Trophoblast cell (in vitro differentiated cells and primary cell): ENCODE measurements at regions not wholly inside any gene's neighbourhood (a gene's known extent, or its start where the extent isn't known, plus 50 kb on each side); places are given as distances from the start of the nearest gene placed in this dataset.

Experiments
- DNase-seq, 2 donors: peaks; one replicate each; pipeline ENCODE4 v3.0.0-alpha.2; 2016
- H2AFZ ChIP-seq: 2 replicates; pipeline ENCODE4 v1.6.1; 2013; ENCODE audit warnings: low read length, moderate library complexity, mild to moderate bottlenecking; ENCODE audit not compliant: insufficient read depth, poor library complexity
- H2AK5ac ChIP-seq: 2 replicates; pipeline ENCODE4 v1.6.1; 2013; ENCODE audit warnings: mild to moderate bottlenecking, low read length
- H2BK120ac ChIP-seq: 2 replicates; pipeline ENCODE4 v1.6.1; 2013; ENCODE audit warnings: low read length, mild to moderate bottlenecking, moderate library complexity; ENCODE audit not compliant: insufficient read depth, poor library complexity
- H2BK12ac ChIP-seq: 2 replicates; pipeline ENCODE4 v1.6.1; 2013; ENCODE audit warnings: mild to moderate bottlenecking, low read length, moderate library complexity
- H2BK5ac ChIP-seq: 2 replicates; pipeline ENCODE4 v1.6.1; 2013; ENCODE audit warnings: low read length, low read depth, moderate library complexity, mild to moderate bottlenecking; ENCODE audit not compliant: poor library complexity
- H3K14ac ChIP-seq: 2 replicates; pipeline ENCODE4 v1.6.1; 2013; ENCODE audit warnings: mild to moderate bottlenecking, low read length
- H3K18ac ChIP-seq: 2 replicates; pipeline ENCODE4 v1.6.1; 2013; ENCODE audit warnings: mild to moderate bottlenecking, low read length
- H3K23ac ChIP-seq: 2 replicates; pipeline ENCODE4 v1.6.1; 2013; ENCODE audit warnings: low read length
- H3K27ac ChIP-seq: 2 replicates; pipeline ENCODE4 v1.5.1; 2013; ENCODE audit warnings: low read depth, mild to moderate bottlenecking, inconsistent platforms, low read length, moderate library complexity
- H3K27me3 ChIP-seq: 2 replicates; pipeline ENCODE4 v1.6.1; 2013; ENCODE audit warnings: inconsistent platforms, mild to moderate bottlenecking, low read length, moderate library complexity; ENCODE audit not compliant: insufficient read depth
- H3K36me3 ChIP-seq, 2 experiments: 1 replicate in 1 of 2; 2 replicates in 1 of 2; pipeline ENCODE4 v1.6.1; 2013; ENCODE audit warnings: low read length in 2 of 2, mild to moderate bottlenecking in 2 of 2, moderate library complexity in 1 of 2; ENCODE audit not compliant: insufficient read depth in 2 of 2, control insufficient read depth in 1 of 2
- H3K4ac ChIP-seq: 2 replicates; pipeline ENCODE4 v1.6.1; 2013; ENCODE audit warnings: low read depth, mild to moderate bottlenecking, low read length, moderate library complexity
- H3K4me1 ChIP-seq, 2 experiments: 1 replicate in 1 of 2; 2 replicates in 1 of 2; pipeline ENCODE4 v1.6.1; 2013; ENCODE audit warnings: low read length in 2 of 2, mild to moderate bottlenecking in 2 of 2, moderate library complexity in 1 of 2; ENCODE audit not compliant: insufficient read depth in 2 of 2, control insufficient read depth in 1 of 2
- H3K4me2 ChIP-seq: 2 replicates; pipeline ENCODE4 v1.6.1; 2013; ENCODE audit warnings: inconsistent platforms, mild to moderate bottlenecking, low read length, moderate library complexity
- H3K4me3 ChIP-seq: 2 replicates; pipeline ENCODE4 v1.5.1; 2013; ENCODE audit warnings: mild to moderate bottlenecking, low read depth, low read length, inconsistent platforms
- H3K79me1 ChIP-seq: one replicate; pipeline ENCODE4 v1.6.1; 2013; ENCODE audit warnings: low read length
- H3K79me2 ChIP-seq: 2 replicates; pipeline ENCODE4 v1.6.1; 2013; ENCODE audit warnings: low read length, mild to moderate bottlenecking; ENCODE audit not compliant: control insufficient read depth, insufficient read depth, poor library complexity
- H3K9ac ChIP-seq: 2 replicates; pipeline ENCODE4 v1.6.1; 2013; ENCODE audit warnings: mild to moderate bottlenecking, low read length
- H3K9me3 ChIP-seq: 2 replicates; pipeline ENCODE4 v1.6.1; 2013; ENCODE audit warnings: low read depth, mild to moderate bottlenecking, control low read depth, inconsistent platforms, low read length; ENCODE audit not compliant: insufficient read depth
- H4K12ac ChIP-seq: 2 replicates; pipeline ENCODE4 v1.6.1; 2013; ENCODE audit warnings: low read depth, mild to moderate bottlenecking, low read length, moderate library complexity
- H4K8ac ChIP-seq: 2 replicates; pipeline ENCODE4 v1.6.1; 2013; ENCODE audit warnings: low read depth, mild to moderate bottlenecking, low read length, moderate library complexity
- H4K91ac ChIP-seq: one replicate; pipeline ENCODE4 v1.6.1; 2013; ENCODE audit warnings: low read depth, mild to moderate bottlenecking, low read length, moderate library complexity
- WGBS: extraction: QIAGEN DNeasy Blood & Tissue Kit; methylation state at CpG from one replicate; pipeline ENCODE4 v1.1.7; 2013; ENCODE audit warnings: missing lambda C conversion rate; ENCODE audit not compliant: insufficient read length, insufficient coverage; ENCODE audit errors: extremely low coverage; 5-methylcytosine and 5-hydroxymethylcytosine counted together

DNA sequence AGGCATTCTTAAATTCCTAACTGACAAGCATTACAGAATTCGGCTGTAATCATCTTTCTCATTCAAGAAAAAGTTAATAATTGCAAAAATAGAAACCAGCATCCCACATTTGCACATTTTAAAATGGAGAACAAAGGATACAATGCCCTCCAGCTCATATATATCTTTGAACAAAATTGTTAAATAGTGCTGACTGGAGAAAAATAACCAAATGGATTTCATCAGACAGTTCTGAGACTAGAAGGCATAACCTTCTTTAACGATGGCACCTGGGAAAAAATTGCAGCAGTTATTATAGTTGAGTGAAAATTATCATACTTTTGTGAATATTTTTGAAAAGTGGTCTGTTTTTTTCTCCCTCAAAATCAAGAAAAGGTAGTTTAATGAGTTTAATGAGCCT lies 138.9 kb upstream of the CDH19 start:
- Histone ChIP-seq H3K27me3 (no peaks in the 10 kb centered on the region), H4K8ac (no peak overlapping the region), H3K4me3 (no peak overlapping the region), H2AFZ (no peak overlapping the region), H3K18ac (no peak overlapping the region), H3K9me3 (no peaks in the 10 kb centered on the region), H3K4me2 (no peak overlapping the region), H2AK5ac (no peak overlapping the region), H2BK5ac (no peak overlapping the region), H3K27ac (no peak overlapping the region), H2BK120ac (no peak overlapping the region), H3K23ac (no peak overlapping the region), H2BK12ac (no peak overlapping the region), H4K12ac (no peak overlapping the region), H3K4ac (no peak overlapping the region), H3K79me1 (no peaks in the 10 kb centered on the region), H3K36me3 (no peaks in the 10 kb centered on the region), H3K9ac (no peak overlapping the region), H3K4me1 (no peaks in the 10 kb centered on the region), H4K91ac (no peak overlapping the region), H3K79me2 (no peaks in the 10 kb centered on the region), H3K14ac (no peak overlapping the region)
- DNase-seq = peak in 1 of 2 donors; percentile 19
- WGBS = no CpG with 5 or more reads among the region's 2 CpGs

DNA sequence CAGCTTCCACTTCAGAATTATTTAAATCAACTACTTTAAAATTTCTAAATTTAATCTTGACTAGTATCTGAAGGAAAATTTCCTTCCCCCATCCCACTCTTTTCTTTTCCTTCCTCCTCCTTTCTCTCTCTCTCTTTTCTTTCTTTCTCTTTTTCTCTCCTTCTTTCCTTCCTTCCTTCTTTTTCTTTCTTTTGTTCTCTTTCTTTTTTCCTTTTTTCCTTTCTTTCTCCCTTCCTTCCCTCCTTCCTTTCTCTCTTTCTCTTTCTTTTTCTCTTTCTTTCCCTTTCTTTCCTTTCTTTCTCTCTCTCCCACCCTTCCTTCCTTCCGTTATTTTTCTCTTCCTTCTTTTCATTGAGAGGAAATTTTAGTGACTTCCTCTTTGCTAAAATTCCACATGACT lies 132.0 kb upstream of the CDH19 start:
- Histone ChIP-seq H3K18ac (no peak overlapping the region), H3K36me3 (no peaks in the 10 kb centered on the region)

DNA sequence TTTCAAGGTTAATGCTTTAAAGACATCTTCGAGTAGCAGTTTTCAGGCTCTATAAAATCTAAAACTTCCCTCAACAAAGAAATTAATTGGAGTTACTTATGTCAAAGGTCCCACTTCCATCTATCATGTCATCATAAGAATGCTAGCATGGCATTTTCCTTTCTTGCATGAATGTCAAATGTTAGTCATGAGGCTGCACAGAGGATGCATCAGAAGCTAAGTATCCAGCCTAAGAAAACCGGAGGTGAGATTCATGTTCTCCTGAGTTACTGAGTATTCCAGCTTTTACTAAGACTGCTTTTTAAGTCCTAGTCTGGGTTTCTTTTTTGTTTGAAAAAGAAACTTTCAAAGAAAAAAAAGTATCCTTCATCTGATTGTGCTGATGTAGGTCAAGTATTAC lies 130.6 kb upstream of the CDH19 start:
- no peak for DNase-seq
- no CpG with 5 or more reads among the region's 2 CpGs for WGBS
- H3K79me1 ChIP-seq = no peaks in the 10 kb centered on the region
- no peak overlapping the region for H3K4ac ChIP-seq
- no peak overlapping the region for H3K4me2 ChIP-seq
- no peak overlapping the region for H2AK5ac ChIP-seq
- no peak overlapping the region for H3K14ac ChIP-seq
- H4K12ac ChIP-seq = no peak overlapping the region
- H2BK120ac ChIP-seq = no peak overlapping the region
- H3K9me3 ChIP-seq = no peaks in the 10 kb centered on the region
- H4K91ac ChIP-seq = no peak overlapping the region
- no peaks in the 10 kb centered on the region for H3K79me2 ChIP-seq
- no peak overlapping the region for H3K27ac ChIP-seq
- no peak overlapping the region for H3K23ac ChIP-seq
- no peak overlapping the region for H4K8ac ChIP-seq
- H2BK5ac ChIP-seq = no peak overlapping the region
- no peaks in the 10 kb centered on the region for H3K27me3 ChIP-seq
- H2AFZ ChIP-seq = no peak overlapping the region
- no peak overlapping the region for H3K18ac ChIP-seq
- no peaks in the 10 kb centered on the region for H3K4me1 ChIP-seq
- no peaks in the 10 kb centered on the region for H3K36me3 ChIP-seq
- H3K4me3 ChIP-seq = no peak overlapping the region
- no peak overlapping the region for H3K9ac ChIP-seq
- no peak overlapping the region for H2BK12ac ChIP-seq

More for the DNA sequence above, 132.0 kb upstream of the CDH19 start:
- Histone ChIP-seq H2BK12ac (no peak overlapping the region), H2BK5ac (no peak overlapping the region), H3K4me1 (no peaks in the 10 kb centered on the region), H3K27me3 (no peaks in the 10 kb centered on the region), H3K4ac (no peak overlapping the region), H4K91ac (no peak overlapping the region), H2AFZ (no peak overlapping the region), H3K23ac (no peak overlapping the region), H3K9me3 (no peaks in the 10 kb centered on the region), H3K9ac (no peak overlapping the region), H3K27ac (no peak overlapping the region), H3K79me2 (no peaks in the 10 kb centered on the region), H4K12ac (no peak overlapping the region), H3K79me1 (no peaks in the 10 kb centered on the region), H3K14ac (no peak overlapping the region), H2AK5ac (no peak overlapping the region), H3K4me2 (no peak overlapping the region), H3K4me3 (no peak overlapping the region), H2BK120ac (no peak overlapping the region), H4K8ac (no peak overlapping the region)
- 100% methylated on average over 1 of the region's 1 CpG for WGBS
- DNase-seq = no peak

DNA sequence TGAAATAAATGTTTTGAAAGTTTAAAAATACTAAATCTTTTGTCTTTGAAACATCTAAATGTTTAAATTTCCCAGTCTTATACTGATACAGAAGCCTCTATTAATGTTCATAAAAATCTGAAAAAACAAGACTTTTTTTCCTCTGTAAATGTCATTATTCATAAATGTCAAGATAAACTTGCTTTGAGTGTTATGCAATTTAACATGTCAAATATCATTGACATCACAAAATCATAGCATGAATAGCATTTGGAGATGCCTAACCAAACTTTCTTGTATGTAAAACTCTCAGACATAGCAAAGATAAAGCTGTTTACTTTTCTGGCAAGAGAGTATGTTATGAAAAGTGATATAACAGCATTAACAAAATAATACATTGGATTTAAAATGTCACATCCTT lies 128.0 kb upstream of the CDH19 start:
- H3K14ac ChIP-seq = no peak overlapping the region

More for the DNA sequence above, 128.0 kb upstream of the CDH19 start:
- H3K4me3 ChIP-seq = no peak overlapping the region
- DNase-seq = no peak
- H2BK12ac ChIP-seq = no peak overlapping the region
- no peak overlapping the region for H3K4ac ChIP-seq
- no peaks in the 10 kb centered on the region for H3K36me3 ChIP-seq
- H3K27me3 ChIP-seq = no peaks in the 10 kb centered on the region
- H3K79me2 ChIP-seq = no peaks in the 10 kb centered on the region
- no peak overlapping the region for H4K12ac ChIP-seq
- H2AFZ ChIP-seq = no peak overlapping the region
- H2AK5ac ChIP-seq = no peak overlapping the region
- H4K8ac ChIP-seq = no peak overlapping the region
- H3K4me2 ChIP-seq = no peak overlapping the region
- H3K4me1 ChIP-seq = no peaks in the 10 kb centered on the region
- H3K23ac ChIP-seq = no peak overlapping the region
- no peak overlapping the region for H3K9ac ChIP-seq
- H3K79me1 ChIP-seq = no peaks in the 10 kb centered on the region
- H4K91ac ChIP-seq = no peak overlapping the region
- no peak overlapping the region for H2BK5ac ChIP-seq
- no peak overlapping the region for H3K27ac ChIP-seq
- H2BK120ac ChIP-seq = no peak overlapping the region
- no peak overlapping the region for H3K18ac ChIP-seq
- no peaks in the 10 kb centered on the region for H3K9me3 ChIP-seq
